Left lung (tissue), 4 donors: ENCODE measurements at regions not wholly inside any gene's neighbourhood (a gene's known extent, or its start where the extent isn't known, plus 50 kb on each side); places are given as distances from the start of the nearest gene placed in this dataset.

Source experiments
- ATAC-seq: fragments of 200-7000 bp; cut with Tn5 transposase; one replicate; pipeline ENCODE4 v1.9.1; 2020; ENCODE audit warnings: moderate library complexity
- DNase-seq, 4 donors: peaks; one replicate each; pipeline ENCODE4 v3.0.0-alpha.2; 2013 to 2020
- H3K27ac ChIP-seq, 2 donors: fragments of 200-600 bp; sonication (generic) in 1 of 2; one replicate each; pipeline versions ENCODE4 v1.5.0 to v1.8.0; 2020 to 2021
- H3K27me3 ChIP-seq, 2 donors: fragments of 200-600 bp; sonication (generic) in 1 of 2; one replicate each; pipeline versions ENCODE4 v1.5.0 to v1.8.0; 2020 to 2021
- H3K36me3 ChIP-seq, 2 donors: fragments of 200-600 bp; sonication (generic) in 1 of 2; one replicate each; pipeline versions ENCODE4 v1.5.0 to v1.8.0; 2020 to 2021
- H3K4me1 ChIP-seq, 2 donors: fragments of 200-600 bp; one replicate each; pipeline ENCODE4 v1.8.0; 2021
- H3K4me3 ChIP-seq, 2 donors: fragments of 200-600 bp; sonication (generic) in 1 of 2; one replicate each; pipeline versions ENCODE4 v1.5.0 to v1.8.0; 2020 to 2021; ENCODE audit warnings: mild to moderate bottlenecking in 1 of 2
- H3K9me3 ChIP-seq, 2 donors: fragments of 200-600 bp; sonication (generic) in 1 of 2; one replicate each; pipeline versions ENCODE4 v1.5.0 to v1.8.0; 2020 to 2021
- CTCF ChIP-seq, 2 donors: fragments of 200-600 bp; sonication (generic) in 1 of 2; IDR thresholded peaks; one replicate each; pipeline versions ENCODE4 v1.5.0 to v1.8.0; 2021; ENCODE audit warnings: antibody characterized with exemption in 2 of 2
- intact Hi-C, 2 donors: fragments of 100-400 bp; cut with DNase I; formaldehyde crosslinking; loops; one replicate each; pipeline versions ENCODE4 v1.11.2 to v1.14.2; 2022
- donor health status: DM: no; HTN: yes; CAD: no.
- donor health status: DM: no; HTN: no; CAD: no.

- Histone ChIP-seq H3K4me1 (no peaks in the 10 kb centered on the region), H3K27me3 (no peaks in the 10 kb centered on the region), H3K4me3 (no peak overlapping the region), H3K36me3 (no peaks in the 10 kb centered on the region), H3K9me3 (peaks cover 0 to 23% of the 10 kb centered on the region in 2 donors), H3K27ac (no peak overlapping the region)
- DNase-seq (no peak), ATAC-seq (no peak)
- intact Hi-C loops: no loop called here
- no peak for TF ChIP-seq CTCF (IDR thresholded peaks at IDR 0.05)
Observed at GRCh38 chr11:11115475-11115874, 237.6 kb downstream of the CSNK2A3 start.

- Histone ChIP-seq H3K27ac (no peak overlapping the region), H3K27me3 (no peaks in the 10 kb centered on the region), H3K36me3 (no peaks in the 10 kb centered on the region), H3K4me3 (no peak overlapping the region), H3K4me1 (no peaks in the 10 kb centered on the region), H3K9me3 (peaks cover 0 to 23% of the 10 kb centered on the region in 2 donors)
- ATAC-seq (no peak), DNase-seq (no peak)
- TF ChIP-seq CTCF (IDR thresholded peaks at IDR 0.05): no peak
- intact Hi-C loops: no loop called here
Observed at GRCh38 chr11:11113626-11114025, 239.4 kb downstream of the CSNK2A3 start.

GRCh38 chr11:11108026-11108425, 245.0 kb downstream of the CSNK2A3 start:
- Histone ChIP-seq H3K27ac (no peak overlapping the region), H3K4me3 (no peak overlapping the region), H3K27me3 (no peaks in the 10 kb centered on the region), H3K9me3 (peaks cover 0 to 7% of the 10 kb centered on the region in 2 donors), H3K36me3 (no peaks in the 10 kb centered on the region), H3K4me1 (no peaks in the 10 kb centered on the region)
- intact Hi-C loops: no loop called here
- DNase-seq: no peak
- ATAC-seq: no peak
- TF ChIP-seq CTCF (IDR thresholded peaks at IDR 0.05): no peak

GRCh38 chr11:11107076-11107723, 245.8 kb downstream of the CSNK2A3 start:
- H3K4me3 ChIP-seq: no peak overlapping the region
- no peaks in the 10 kb centered on the region for H3K4me1 ChIP-seq
- no peak for TF ChIP-seq CTCF (IDR thresholded peaks at IDR 0.05)
- intact Hi-C loops: no loop called here
- peaks cover 0 to 5% of the 10 kb centered on the region in 2 donors for H3K9me3 ChIP-seq
- no peak for ATAC-seq
- no peak overlapping the region for H3K27ac ChIP-seq
- no peaks in the 10 kb centered on the region for H3K27me3 ChIP-seq
- DNase-seq: no peak
- H3K36me3 ChIP-seq: no peaks in the 10 kb centered on the region

GRCh38 chr11:11105361-11105760, 247.5 kb upstream of the ZBED5 start:
- ATAC-seq: no peak
- Histone ChIP-seq H3K36me3 (no peaks in the 10 kb centered on the region), H3K9me3 (peaks cover 0 to 5% of the 10 kb centered on the region in 2 donors), H3K27ac (no peak overlapping the region), H3K4me3 (no peak overlapping the region), H3K4me1 (no peaks in the 10 kb centered on the region), H3K27me3 (no peaks in the 10 kb centered on the region)
- intact Hi-C loops: no loop called here
- no peak for DNase-seq
- TF ChIP-seq CTCF (IDR thresholded peaks at IDR 0.05): no peak
